ENCODE measurements at regions not wholly inside any gene's neighbourhood (a gene's known extent, or its start where the extent isn't known, plus 50 kb on each side); places are given as distances from the start of the nearest gene placed in this dataset.

- H3K27ac ChIP-seq (ENCODE audit: low read depth, low read length) = no peak overlapping the region
- no peak overlapping the region for H3K4me3 ChIP-seq (ENCODE audit: low read depth, low read length)
- no peaks in the 10 kb centered on the region for H3K9me3 ChIP-seq (ENCODE audit: control insufficient read depth, insufficient read depth, low read length)
- no peaks in the 10 kb centered on the region for H3K27me3 ChIP-seq (ENCODE audit: control insufficient read depth, insufficient read depth, low read length)
- ChIA-PET CTCF (no interaction called here), POLR2A (no interaction called here)
- TF ChIP-seq, protein P1, sequence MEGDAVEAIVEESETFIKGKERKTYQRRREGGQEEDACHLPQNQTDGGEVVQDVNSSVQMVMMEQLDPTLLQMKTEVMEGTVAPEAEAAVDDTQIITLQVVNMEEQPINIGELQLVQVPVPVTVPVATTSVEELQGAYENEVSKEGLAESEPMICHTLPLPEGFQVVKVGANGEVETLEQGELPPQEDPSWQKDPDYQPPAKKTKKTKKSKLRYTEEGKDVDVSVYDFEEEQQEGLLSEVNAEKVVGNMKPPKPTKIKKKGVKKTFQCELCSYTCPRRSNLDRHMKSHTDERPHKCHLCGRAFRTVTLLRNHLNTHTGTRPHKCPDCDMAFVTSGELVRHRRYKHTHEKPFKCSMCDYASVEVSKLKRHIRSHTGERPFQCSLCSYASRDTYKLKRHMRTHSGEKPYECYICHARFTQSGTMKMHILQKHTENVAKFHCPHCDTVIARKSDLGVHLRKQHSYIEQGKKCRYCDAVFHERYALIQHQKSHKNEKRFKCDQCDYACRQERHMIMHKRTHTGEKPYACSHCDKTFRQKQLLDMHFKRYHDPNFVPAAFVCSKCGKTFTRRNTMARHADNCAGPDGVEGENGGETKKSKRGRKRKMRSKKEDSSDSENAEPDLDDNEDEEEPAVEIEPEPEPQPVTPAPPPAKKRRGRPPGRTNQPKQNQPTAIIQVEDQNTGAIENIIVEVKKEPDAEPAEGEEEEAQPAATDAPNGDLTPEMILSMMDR (IDR thresholded peaks at IDR 0.05; ENCODE audit: low read depth, low read length) = no peak
- no peak for DNase-seq (ENCODE audit: low read depth, low spot score)
Observed at GRCh38 chr10:52673468-52673867, 99.1 kb downstream of the MBL2 start.

- ChIA-PET CTCF (interaction anchor here (1.0 kb wide), 1 partner anchor 104 kb away, joined by 4 read pairs; no protein-coding TSS in a partner anchor), POLR2A (no interaction called here)
- Histone ChIP-seq H3K4me3 (ENCODE audit: low read depth, low read length) (no peak overlapping the region), H3K27me3 (ENCODE audit: control insufficient read depth, insufficient read depth, low read length) (no peaks in the 10 kb centered on the region), H3K9me3 (ENCODE audit: control insufficient read depth, insufficient read depth, low read length) (no peaks in the 10 kb centered on the region), H3K27ac (ENCODE audit: low read depth, low read length) (no peak overlapping the region)
- TF ChIP-seq, protein P1 (IDR thresholded peaks at IDR 0.05; ENCODE audit: low read depth, low read length) = no peak
- DNase-seq (ENCODE audit: low read depth, low spot score) = no peak
Observed at GRCh38 chr10:52674474-52674873, 98.1 kb downstream of the MBL2 start.

DNA sequence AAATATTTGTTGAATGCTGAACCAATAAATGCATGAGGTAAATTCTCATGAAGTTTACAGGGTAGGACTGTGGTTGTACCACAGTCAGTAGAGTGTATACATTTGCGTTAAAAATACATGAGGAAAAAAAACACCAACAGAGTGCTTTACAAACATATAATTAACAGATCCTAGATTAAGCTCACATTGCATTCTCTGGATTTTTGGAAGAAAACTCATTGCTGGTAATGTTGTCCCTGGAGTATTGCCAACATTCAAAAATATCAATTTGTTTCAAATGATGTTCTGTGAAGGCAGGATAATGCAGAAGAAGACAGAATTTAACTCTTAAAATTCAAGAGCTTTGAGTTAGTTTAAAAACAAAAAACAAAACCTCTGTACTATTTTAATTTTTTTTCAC is 95.5 kb downstream of the MBL2 start:
- TF ChIP-seq, protein P1 (IDR thresholded peaks at IDR 0.05; ENCODE audit: low read depth, low read length) = no peak
- Histone ChIP-seq H3K4me3 (ENCODE audit: low read depth, low read length) (no peak overlapping the region), H3K27me3 (ENCODE audit: control insufficient read depth, insufficient read depth, low read length) (no peaks in the 10 kb centered on the region), H3K27ac (ENCODE audit: low read depth, low read length) (no peak overlapping the region), H3K9me3 (ENCODE audit: control insufficient read depth, insufficient read depth, low read length) (no peaks in the 10 kb centered on the region)
- CTCF ChIA-PET = interaction anchor here (0.8 to 1.6 kb wide), 4 partner anchors 33 to 369 kb away, joined by 3 to 5 read pairs (median 4); no protein-coding TSS in a partner anchor
- POLR2A ChIA-PET = no interaction called here
- no peak for DNase-seq (ENCODE audit: low read depth, low spot score)

DNA sequence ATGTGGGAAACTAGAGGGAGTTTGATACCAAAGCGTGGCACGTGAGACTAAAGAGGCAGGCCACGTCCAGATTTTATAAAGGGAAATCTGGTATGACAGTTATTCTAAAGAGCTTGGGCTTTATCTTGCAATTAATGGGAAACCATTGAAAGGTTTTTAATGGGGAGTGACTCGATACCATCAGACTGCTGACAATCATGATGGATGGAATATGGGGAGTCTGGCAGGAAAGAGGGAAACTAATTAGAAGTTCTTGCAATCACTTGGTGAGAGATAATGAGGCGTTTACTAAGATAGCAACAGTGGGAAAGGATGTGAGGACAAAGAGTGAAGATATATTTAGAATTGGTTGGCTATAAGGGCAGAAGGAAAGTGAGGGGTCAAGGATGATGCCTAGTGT is 94.0 kb downstream of the MBL2 start:
- Histone ChIP-seq H3K27ac (ENCODE audit: low read depth, low read length) (no peak overlapping the region), H3K27me3 (ENCODE audit: control insufficient read depth, insufficient read depth, low read length) (no peaks in the 10 kb centered on the region), H3K9me3 (ENCODE audit: control insufficient read depth, insufficient read depth, low read length) (no peaks in the 10 kb centered on the region), H3K4me3 (ENCODE audit: low read depth, low read length) (no peak overlapping the region)
- TF ChIP-seq, protein P1 (IDR thresholded peaks at IDR 0.05; ENCODE audit: low read depth, low read length) = no peak
- no peak for DNase-seq (ENCODE audit: low read depth, low spot score)
- ChIA-PET CTCF (interaction anchor here (1.6 kb wide), 1 partner anchor 34 kb away, joined by 3 read pairs; no protein-coding TSS in a partner anchor), POLR2A (no interaction called here)

DNA sequence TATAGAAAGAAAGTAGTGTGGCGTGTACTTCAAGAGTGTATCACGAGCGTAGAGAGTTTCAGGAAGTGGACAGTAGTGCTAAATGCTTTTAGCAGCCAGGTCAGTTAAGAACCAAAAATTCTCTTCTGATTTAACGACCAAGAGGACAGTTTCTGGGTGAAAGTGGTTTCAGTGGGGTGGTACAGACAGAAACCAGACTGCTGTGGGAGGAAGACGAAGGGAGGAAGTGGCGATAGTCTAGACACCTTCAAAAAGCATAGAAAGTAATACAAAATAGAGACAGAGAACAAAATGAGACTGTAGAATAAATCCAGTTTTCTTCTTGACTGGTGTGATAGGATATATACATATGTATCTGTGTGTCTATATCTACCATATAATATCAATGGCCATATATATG is 93.5 kb downstream of the MBL2 start:
- no peak overlapping the region for H3K4me3 ChIP-seq (ENCODE audit: low read depth, low read length)
- POLR2A ChIA-PET = no interaction called here

More for the DNA sequence above, 93.5 kb downstream of the MBL2 start:
- no peak overlapping the region for H3K27ac ChIP-seq (ENCODE audit: low read depth, low read length)
- H3K9me3 ChIP-seq (ENCODE audit: control insufficient read depth, insufficient read depth, low read length) = no peaks in the 10 kb centered on the region
- no peak for DNase-seq (ENCODE audit: low read depth, low spot score)
- TF ChIP-seq, protein P1 (IDR thresholded peaks at IDR 0.05; ENCODE audit: low read depth, low read length) = no peak
- H3K27me3 ChIP-seq (ENCODE audit: control insufficient read depth, insufficient read depth, low read length) = no peaks in the 10 kb centered on the region
- CTCF ChIA-PET = no interaction called here
